ENCODE measurements at regions not wholly inside any gene's neighbourhood (a gene's known extent, or its start where the extent isn't known, plus 50 kb on each side); places are given as distances from the start of the nearest gene placed in this dataset.

GRCh38 chr17:13986855-13987254 is 82.4 kb upstream of the COX10 start:
- no peak for TF ChIP-seq SPI1 (IDR thresholded peaks at IDR 0.05; ENCODE audit: low read depth, low read length)
- no peak for TF ChIP-seq TAF1 (IDR thresholded peaks at IDR 0.05; ENCODE audit: low read depth, low read length)
